ENCODE measurements at regions not wholly inside any gene's neighbourhood (a gene's known extent, or its start where the extent isn't known, plus 50 kb on each side); places are given as distances from the start of the nearest gene placed in this dataset.

DNA sequence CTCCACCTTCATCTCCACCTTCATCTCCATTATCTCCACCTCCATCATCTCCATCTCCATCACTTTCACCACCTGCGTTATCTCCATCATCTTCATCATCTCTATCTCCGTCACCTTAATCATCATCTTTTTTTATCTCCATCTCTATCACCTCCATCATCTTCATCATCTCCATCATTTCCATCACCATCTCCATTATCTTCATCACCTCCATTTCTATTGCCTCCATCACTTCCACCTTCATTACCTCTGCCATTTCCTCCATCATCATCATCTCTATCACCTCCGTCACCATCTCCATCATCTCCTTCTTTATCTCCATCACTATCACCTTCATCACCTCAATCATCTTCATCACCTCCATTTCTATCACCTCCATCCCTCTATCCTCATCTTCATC is 573.5 kb downstream of the TBC1D22A start:
- DNase-seq, result no peak

DNA sequence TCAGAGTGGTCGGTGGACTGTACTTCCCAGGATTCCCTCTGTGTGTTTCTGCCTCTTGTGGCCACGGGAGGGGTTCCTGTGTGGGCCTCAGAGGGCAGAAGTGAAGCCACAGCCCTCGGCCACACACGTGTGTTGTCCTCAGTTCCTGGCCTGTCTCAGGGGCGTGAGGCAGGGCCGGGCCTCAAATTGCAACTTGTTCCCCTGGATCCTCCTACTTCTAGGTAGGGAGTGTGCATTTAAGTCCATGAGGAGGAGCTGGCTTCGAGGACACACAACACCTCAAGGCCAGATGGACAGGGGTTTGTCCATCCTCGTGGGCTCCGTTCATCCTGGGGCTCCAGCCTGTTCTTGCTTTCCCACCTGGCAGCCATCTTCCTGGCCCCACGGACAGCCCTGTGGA is 573.0 kb downstream of the TBC1D22A start:
- DNase-seq, result no peak

DNA sequence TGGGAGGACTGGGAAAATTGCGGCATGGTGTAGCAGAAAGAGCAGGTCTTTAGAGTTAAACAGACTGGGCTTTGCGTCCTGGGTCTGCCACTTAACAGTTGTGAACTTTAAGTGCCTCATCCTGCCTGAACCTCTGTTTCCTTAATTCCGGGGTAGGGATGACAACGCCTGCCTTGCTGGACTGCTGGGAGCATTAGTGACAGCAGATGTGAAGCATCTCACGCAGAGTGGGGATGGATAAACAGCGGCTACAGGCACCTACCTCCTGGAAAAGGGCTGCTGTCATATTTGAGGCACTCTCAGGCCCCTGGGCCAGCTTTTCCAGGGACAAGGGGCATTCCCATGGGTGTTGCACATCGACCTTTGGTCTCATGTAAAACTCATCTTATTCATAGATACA is 572.2 kb downstream of the TBC1D22A start:
- no peak for DNase-seq

DNA sequence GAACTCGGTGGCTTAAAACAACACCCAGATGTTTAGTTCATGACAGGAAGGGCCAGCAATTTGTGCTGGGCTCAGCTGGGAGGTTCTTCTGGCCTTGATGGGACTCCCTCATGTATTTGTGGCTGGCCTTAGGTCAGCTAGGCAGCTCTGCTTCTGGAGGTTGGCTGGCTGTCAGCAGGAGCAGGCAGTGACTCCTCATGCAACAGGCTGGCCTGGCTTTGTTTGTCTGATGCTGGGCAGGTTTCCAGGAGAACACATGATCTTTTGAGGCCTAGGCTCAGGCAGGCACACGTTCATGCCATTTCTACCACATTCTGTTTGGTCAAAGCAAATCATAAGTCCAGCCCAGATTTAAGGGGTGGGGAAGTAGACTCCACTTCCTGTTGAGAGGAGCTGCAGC is 571.2 kb downstream of the TBC1D22A start:
- no peak for DNase-seq

DNA sequence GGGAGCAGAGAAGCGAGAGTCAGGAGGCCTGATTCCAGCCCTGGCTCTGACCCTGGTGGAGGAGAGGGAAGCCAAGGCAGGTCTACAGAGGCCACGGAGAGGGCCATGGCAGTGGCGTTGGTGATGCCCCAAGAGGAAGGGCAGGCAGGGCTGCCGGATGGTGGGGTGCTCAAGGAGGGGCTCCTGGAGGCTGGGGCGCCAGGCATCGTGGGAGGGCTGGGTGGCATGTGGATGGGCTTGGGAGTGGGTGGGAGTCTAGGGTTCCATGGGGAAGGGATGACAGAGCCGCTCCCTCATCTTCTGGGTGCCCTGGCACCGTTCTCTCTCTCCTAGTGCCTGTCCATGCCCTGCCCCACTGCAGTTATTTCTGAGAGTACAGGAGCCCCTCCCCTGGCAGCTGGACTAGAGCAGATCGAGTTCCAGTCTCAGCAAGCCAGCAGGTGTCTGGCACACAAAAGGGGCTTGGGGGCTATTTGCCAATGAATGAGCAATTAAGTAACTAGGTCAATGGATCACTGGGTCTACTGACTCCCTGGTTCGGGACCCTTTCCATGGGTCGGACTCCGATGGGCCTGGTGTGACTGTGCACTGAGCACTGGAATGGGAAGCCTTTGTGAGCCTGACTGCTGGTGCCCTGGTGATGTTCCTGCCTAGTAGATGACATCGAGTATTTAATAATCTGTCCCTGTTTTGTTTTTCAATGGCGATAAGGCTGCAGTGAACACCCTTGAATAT is 570.0 kb downstream of the TBC1D22A start:
- no peak for DNase-seq

DNA sequence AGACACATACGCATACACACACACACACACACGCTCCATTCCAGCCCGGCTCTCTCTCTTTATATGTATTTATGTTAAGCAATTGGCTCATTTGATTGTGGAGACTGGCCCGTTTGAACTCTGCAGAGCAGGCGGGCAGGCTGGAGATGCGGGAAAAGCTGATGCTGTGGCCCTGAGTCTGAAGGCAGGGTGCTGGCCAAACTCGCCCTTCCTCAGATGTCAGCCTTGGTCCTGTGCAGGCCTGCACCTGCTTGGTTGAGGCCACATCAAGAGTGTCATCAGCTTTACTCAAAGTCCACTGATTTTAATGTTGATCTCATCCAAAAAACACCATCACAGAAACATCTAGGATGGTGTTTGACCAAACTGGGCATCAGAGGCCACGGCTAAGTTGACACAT is 569.3 kb downstream of the TBC1D22A start:
- no peak for DNase-seq

DNA sequence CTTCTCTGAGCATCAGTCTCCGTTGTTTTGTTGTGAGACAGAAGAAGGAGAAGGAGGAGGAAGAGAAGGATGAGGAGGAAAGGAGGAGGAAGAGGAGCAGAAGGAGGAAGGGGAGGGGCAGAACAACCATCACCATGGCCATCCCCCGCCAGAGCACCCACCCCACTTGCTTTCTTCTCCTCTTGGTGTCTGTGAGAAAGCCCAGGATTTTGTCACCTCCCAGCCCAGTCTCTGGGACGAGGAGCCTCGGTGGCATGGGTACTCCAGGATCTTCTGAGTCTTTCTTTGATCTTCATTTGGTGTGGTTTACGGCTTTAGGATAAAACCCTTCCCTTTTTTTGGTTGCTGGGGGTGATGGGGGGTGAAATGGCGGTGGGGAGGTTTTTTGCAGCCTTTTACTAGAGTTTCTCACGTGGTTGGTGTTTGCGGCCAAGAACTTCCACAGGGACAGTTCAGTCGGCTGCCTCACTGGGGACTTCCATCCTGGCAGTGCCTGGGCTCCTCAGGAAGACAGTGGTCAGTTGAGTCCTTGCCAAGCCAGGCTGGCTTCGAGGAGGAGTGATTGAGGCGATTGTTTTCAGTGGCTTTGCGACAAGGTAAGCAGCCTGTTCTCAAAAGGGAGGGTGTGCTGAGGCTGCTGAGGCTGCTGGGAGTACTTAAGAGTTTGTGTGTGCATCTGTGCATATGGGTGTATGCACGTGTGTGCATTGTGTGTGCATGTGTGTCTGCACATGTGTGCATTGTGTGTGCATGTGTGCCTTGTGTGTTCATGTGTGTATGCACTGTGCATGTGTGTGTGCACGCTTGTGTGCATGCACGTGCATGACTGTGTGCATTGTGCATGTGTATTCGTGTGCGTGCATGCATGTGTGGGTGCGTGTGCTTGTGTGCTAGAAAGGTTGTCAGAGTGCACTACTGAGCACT is 567.5 kb downstream of the TBC1D22A start:
- DNase-seq, result no peak

DNA sequence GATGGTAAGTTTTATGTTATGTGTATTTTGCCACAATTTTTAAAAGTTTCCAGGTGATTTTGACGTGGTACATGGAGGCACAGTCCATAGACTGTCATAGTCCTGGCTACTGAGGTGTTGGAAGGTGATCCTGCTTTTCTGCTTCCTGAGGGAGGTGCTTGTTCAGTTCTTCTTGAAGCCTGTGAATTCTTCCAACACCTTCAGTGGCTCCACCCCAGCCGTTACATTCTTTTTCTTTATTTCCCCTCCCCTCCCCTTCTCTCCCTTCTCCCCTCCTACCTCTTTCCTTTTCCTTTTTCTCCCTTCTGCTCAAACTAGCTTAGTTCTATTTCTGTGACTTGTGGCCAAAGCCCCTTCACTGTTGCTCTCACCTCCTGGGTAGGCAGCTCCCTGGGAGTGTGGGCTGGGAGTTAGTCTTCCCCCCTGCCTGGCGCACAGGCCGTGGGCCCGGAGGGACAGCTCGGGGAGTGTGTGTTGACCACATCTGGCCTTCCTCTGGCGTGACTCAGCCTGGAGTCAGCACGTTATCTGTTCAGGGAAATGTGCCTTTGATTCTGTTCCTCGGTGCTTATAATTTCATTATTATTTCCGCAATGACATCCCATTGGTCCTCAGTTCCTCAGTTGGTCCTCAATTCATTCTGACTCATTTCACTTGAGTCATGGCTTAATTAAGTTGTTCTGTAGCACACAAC is 566.2 kb downstream of the TBC1D22A start:
- DNase-seq, result no peak

DNA sequence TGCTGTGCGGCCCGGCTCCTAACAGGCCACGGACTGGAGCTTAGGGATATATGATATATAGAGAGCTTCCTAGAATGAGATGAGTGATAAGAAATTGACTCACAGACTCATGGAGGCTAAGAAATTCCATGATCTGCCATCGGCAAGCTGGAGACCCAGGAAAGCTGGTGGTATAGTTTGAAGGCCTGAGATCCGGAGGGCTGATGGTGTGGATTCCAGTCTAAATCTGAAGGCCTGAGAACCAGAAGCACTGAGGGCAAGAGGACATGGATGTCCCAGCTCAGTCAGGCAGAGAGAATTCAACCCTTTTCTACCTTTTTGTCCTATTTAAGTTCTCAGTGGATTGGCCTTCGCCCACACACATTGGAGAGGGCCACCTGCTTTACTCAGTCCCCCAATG is 564.8 kb downstream of the TBC1D22A start:
- no peak for DNase-seq

DNA sequence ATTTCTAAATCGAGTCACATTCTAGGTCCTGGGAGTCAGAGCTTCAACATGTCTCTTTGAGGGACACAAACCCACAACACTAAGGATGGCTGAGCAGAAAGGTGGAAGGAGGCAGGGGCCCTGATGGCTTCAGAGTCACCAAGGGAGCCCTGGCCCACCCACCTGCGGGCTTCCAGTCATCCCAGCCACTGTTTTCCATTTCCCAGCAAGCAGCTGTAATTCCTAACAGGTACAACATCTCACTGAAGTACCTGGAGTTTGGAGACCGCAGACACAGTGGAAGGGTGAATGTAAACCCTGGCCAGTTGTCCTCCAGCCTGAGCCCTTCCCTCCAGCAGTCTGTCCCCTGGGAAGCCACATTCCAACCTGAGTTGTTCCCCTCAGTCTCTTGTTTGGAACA is 562.8 kb downstream of the TBC1D22A start:
- DNase-seq, result no peak

DNA sequence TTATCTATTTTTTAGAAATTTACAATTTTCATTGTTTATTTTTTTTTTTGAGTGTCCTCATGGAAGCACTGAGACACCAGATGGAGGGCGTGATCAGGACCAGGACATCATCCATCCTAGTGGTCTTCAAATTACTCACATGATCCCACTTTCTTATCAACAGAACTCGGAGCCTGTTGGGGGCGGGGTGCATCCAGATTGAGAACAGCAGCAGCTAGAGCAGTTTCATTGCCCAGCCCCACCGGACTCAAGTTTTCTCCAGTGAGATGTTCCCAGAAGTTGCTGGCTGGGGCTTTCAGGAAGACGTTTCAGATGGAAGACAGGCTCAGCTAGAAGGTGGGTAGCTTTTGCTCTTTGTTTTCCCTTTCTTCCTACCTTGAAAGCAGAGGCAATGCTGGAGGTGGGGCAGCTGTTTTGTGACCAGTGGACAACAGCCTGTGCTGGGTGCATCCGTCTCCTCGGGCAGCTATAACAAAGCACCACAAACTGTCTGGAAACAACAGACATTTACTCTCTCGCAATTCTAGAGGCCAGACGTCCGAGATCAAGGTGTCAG is 562.1 kb downstream of the TBC1D22A start:
- no peak for DNase-seq

DNA sequence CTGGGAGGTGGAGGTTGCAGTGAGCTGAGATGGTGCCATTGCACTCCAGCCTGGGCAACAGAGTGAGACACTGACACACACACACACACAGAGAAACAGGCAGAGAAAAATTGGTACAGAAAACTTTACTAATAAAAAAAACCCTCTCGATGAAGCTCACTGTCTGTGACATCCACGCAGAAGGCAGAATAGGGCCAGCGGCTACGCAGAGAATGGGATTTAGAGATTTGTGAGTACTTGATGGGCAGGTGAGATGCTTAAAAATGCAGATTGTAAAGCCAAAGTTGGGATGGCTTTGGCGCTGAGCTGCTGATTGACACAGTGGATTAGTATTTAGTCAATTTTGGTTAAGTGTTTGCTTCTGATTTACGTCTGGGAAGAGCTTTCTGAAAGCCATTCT is 561.1 kb downstream of the TBC1D22A start:
- no peak for DNase-seq

DNA sequence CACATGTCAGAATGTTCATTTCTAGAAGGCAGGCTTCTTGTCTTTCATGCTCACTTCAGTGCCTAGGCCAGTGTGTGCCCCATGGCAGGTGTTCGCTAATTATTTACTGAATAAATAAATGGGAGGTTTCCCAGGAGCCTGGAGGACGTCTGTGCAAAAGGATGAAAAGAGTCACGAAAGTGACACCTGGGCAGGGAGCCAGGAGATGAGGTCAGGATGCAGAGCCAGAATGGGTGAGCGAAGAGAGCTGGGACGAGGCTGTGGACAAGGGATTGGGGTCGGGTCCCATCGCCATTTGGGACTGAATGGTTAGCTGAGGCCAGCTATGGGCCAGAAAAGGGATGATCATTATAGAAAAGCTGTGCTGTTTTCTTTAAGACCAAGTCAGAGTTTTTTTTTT is 560.4 kb downstream of the TBC1D22A start:
- no peak for DNase-seq

DNA sequence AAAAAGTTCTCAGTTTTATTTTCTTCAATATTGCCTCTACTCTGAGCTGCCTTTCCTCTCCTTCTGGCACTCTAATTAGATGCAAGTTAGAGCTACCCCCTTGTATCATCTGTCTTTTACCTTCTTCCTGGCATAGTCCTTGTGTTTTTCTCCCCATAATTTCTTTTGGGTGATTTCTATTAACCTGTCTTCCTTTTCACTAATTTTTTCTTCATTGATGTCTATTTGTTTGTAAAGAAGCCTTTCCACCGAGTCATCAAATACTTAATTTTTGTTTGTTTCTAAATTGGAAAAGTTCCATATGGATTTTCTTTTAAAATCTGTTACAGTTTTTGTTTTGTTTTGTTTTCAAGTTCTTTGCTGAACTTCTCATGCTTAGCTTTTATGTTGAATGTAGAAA is 558.1 kb downstream of the TBC1D22A start:
- DNase-seq, result no peak

DNA sequence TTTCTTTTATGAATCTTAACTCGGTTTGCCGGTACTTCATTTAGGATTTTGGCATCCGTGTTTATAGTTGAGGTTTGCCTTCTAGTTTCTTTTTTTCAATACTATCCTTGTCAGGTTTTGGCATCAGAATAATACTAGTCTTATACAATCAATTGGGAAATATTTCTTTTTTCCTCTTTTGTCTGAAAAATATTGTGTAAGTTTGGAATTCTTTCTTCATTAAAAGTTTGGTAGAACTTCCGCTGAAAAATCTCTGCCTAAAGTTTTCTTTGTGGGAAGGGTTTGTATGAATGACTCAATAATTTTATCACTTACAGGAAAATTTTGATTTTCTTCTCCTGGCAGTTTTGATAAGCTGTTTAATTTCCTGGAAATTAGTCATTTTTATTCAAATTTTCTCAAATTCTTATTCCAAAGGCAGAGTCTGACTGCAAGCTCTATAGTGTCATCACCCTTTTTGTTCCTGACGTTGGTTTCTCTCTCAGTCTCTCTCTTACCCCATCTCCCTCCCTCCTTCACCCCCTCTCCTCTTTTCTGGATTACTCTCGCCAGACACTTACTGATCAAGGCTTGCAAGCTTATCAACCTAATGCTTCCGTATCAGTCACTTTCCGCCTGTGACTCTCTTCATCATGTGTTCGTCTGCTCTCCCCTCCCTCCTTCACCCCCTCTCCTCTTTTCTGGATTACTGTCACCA is 555.7 kb downstream of the TBC1D22A start:
- DNase-seq, result no peak

DNA sequence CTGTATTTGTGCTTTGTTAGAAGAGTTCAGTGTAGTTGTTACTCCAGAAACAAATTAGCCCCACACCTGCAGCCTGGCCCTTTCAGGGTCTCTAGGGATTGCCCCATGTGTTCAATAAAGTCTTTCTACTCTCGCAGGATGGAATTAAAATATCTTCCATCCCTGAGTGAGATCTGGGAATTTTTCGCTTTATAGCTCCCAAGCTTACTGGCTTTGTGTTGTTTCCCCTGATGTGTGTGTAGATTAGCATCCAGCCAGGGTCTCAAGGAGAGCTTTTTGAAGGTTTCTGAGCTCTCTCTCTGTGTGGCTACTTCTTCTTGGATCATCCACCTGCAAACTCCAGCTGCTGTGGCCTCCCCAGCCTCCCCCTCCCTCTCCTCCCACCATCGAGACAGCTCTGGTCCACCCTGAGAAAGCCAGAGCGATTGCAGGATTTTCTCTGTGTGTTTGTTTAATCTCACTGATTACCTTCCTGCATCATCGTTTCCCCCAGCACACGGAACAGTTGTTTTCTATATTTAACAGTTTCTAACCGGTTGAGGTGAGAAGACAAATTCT is 553.5 kb downstream of the TBC1D22A start:
- DNase-seq, result no peak

DNA sequence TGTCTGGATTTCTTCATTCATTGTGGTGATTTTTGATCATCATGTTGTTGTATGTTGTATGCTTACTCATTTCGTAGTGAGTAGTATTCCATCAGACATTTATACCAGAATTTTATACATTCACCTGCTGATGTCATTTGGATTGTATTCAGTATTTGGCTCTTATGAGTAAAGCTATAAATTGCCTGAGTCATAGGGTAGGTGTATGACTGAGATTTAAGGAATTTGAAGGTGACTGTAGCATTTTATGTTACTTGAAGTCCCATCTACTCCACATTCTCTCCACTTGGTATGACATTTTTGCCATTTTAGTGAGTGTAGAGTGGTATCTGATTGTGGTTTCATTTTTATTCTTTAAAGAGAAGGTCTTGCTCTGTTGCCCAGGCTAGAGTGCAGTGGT is 548.2 kb downstream of the TBC1D22A start:
- DNase-seq, result no peak

DNA sequence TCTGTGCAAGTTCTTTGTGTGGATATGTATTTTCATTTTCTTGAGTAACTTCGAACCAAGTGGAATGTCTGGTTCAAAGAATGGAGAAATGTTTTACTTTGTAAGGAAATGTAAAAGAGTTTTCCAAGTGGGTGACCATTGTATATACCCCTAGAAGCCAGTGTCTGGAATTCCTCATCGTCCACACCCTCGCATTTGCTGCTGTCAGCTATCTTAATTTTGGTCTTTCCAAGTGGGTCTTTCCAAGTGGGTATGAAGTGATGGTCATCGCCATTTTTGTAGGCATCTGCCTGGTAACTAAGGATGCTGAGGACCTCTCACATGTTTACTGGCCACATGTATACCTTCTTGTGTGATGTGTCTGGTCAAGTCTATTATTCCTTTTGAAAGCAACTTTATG is 547.5 kb downstream of the TBC1D22A start:
- DNase-seq, result no peak

DNA sequence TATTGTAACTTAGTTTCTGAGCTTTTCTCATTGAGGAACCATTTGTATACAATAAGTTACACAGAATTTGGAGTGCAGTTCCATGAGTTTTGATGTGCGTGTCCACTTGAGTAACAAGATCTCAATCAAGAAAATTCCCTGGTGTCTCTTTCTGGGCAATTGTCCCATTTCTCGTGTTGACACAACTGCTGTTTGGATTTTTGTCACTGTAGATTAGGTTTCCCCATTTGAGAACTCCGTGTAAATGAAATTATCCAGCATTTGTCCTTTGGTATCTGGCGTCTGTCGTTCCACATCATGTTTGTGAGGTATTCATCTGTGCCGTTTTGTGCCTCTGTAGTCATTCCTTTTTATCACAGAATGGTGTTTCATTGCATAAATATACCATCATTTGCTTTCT is 547.0 kb downstream of the TBC1D22A start:
- DNase-seq, result no peak

DNA sequence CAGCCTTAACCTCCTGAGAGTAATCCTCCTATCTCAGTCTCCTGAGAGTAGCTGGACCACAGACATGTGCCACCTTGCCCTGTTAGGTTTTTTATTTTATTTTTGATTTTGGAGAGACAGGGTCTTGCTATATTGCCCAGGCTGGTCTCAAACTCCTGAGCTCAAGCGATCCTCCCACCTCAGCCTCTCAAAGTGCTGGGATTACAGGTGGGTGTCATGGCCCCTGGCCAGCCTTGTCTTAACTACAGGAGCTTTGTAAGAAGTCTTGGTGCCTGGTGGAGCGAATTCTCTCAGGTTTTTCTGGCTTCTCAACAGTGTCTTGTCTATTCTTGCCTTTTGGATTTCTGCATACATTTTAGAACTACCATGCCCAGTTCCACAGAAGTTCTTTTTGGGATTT is 546.4 kb downstream of the TBC1D22A start:
- DNase-seq, result no peak

DNA sequence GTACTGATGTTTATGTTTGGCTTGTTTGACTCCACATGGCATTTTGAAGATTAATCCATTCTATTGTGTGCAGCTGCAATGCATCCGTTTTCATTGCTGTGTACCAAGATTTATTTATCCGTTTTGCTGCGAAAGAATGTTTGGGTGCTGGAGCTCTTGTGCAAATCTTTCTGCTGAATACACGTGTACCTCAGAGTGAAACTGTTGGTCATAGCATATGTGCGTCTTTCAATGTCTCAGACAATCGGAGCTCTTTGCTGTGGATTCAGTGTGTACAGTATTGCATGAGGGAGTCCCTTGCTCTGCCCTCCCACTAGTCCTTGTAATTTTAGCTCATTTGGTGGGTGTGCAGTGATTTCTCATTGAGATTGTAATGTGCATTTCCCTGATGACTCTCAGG is 545.4 kb downstream of the TBC1D22A start:
- no peak for DNase-seq

DNA sequence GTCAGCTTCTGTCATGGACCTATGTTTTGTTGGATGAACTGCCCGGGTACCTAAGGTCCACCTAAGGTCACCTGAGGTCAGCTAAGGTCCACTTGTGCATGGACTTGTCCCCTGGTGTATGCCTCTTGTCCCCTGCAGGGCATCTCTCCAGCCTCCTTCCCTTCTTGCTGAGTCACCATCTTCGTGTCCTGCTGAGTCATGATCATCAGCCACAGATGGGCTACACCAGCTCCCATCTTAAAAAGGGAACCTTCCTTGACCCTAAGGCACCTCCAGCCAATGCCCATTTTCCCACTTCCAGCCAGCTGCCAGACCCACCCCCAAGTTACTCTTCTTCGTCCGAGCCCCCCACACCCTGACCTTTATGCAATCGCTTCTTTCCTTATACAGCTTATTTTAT is 544.9 kb downstream of the TBC1D22A start:
- DNase-seq, result no peak
